ENCODE measurements at regions not wholly inside any gene's neighbourhood (a gene's known extent, or its start where the extent isn't known, plus 50 kb on each side); places are given as distances from the start of the nearest gene placed in this dataset.

GRCh38 chr20:48220033-48220633, 434.9 kb upstream of the SULF2 start:
- TF ChIP-seq, protein P1, sequence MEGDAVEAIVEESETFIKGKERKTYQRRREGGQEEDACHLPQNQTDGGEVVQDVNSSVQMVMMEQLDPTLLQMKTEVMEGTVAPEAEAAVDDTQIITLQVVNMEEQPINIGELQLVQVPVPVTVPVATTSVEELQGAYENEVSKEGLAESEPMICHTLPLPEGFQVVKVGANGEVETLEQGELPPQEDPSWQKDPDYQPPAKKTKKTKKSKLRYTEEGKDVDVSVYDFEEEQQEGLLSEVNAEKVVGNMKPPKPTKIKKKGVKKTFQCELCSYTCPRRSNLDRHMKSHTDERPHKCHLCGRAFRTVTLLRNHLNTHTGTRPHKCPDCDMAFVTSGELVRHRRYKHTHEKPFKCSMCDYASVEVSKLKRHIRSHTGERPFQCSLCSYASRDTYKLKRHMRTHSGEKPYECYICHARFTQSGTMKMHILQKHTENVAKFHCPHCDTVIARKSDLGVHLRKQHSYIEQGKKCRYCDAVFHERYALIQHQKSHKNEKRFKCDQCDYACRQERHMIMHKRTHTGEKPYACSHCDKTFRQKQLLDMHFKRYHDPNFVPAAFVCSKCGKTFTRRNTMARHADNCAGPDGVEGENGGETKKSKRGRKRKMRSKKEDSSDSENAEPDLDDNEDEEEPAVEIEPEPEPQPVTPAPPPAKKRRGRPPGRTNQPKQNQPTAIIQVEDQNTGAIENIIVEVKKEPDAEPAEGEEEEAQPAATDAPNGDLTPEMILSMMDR (IDR thresholded peaks at IDR 0.05) = no peak
- TF ChIP-seq POLR2A (IDR thresholded peaks at IDR 0.05) = no peak

All from right lobe of liver (tissue), 4 donors.